Adrenal gland (tissue), 9 donors: ENCODE measurements at regions not wholly inside any gene's neighbourhood (a gene's known extent, or its start where the extent isn't known, plus 50 kb on each side); places are given as distances from the start of the nearest gene placed in this dataset.

Experiments
- DNase-seq, 7 donors: peaks; one replicate each; pipeline ENCODE4 v3.0.0-alpha.2; 2019 to 2020
- H3K27ac ChIP-seq, 5 donors: fragments of 200-600 bp; sonication (generic) in 4 of 5; 1 replicate in 3 of 5; 2 replicates in 2 of 5; pipeline versions ENCODE4 v1.5.1 to v1.8.0; 2016 to 2020; ENCODE audit warnings: mild to moderate bottlenecking in 1 of 5
- H3K27me3 ChIP-seq: fragments of 200-600 bp; 2 replicates; pipeline ENCODE4 v1.8.0; 2021
- H3K36me3 ChIP-seq, 2 donors: fragments of 200-600 bp; replicated peaks in 1 of 2; 1 replicate in 1 of 2; 2 replicates in 1 of 2; pipeline versions ENCODE4 v1.5.1 to v1.8.0; 2018 to 2022
- H3K4me1 ChIP-seq, 2 donors: fragments of 200-600 bp; replicated peaks in 1 of 2; 1 replicate in 1 of 2; 2 replicates in 1 of 2; pipeline versions ENCODE4 v1.5.1 to v1.8.0; 2018 to 2021
- H3K4me3 ChIP-seq, 4 donors: fragments of 200-600 bp; sonication (generic) in 3 of 4; one replicate each; pipeline ENCODE4 v1.5.1; 2016 to 2018
- H3K9me3 ChIP-seq, 3 donors: fragments of 200-600 bp; sonication (generic) in 1 of 3; replicated peaks in 1 of 3; 1 replicate in 2 of 3; 2 replicates in 1 of 3; pipeline versions ENCODE4 v1.5.1 to v1.8.0; 2016 to 2021
- POLR2A ChIP-seq, 2 donors: fragments of 450-650 bp; IDR thresholded peaks; one replicate each; pipeline ENCODE4 v1.6.1; 2017; ENCODE audit warnings: antibody characterized with exemption in 2 of 2, mild to moderate bottlenecking in 2 of 2, moderate library complexity in 1 of 2
- WGBS, 4 donors: extraction: QIAGEN DNeasy Blood & Tissue Kit in 2 of 4; methylation state at CpG; one replicate each; pipeline versions ENCODE4 v1.1.5 to v1.1.7; 2013 to 2017; 5-methylcytosine and 5-hydroxymethylcytosine counted together
- intact Hi-C, 2 donors: fragments of 100-400 bp; cut with DNase I; formaldehyde crosslinking; loops; one replicate each; pipeline versions ENCODE4 v1.14.1 to v1.15.0; 2022 to 2023
- TF ChIP-seq, protein P1 (sequence below), 6 experiments: fragments of 450-650 bp in 4 of 6; fragments of 200-600 bp in 2 of 6; sonication (generic) in 1 of 6; IDR thresholded peaks; 1 replicate in 5 of 6; 2 replicates in 1 of 6; pipeline versions ENCODE4 v1.5.1 to v1.8.0; 2016 to 2021; ENCODE audit warnings: antibody characterized with exemption in 6 of 6, mild to moderate bottlenecking in 2 of 6, moderate library complexity in 1 of 6
- donor health status: healthy with polysubstance abuse.
- donor health status: Bipolar disorder and iron deficiency.
- donor health status: DM: yes; HTN: yes; CAD: no.
- donor health status: DM: no; HTN: no; CAD: no.
- donor health status: DM: no; HTN: no; CAD: no.

GRCh38 chr20:60930023-60930790 is 321.9 kb upstream of the CDH4 start:
- WGBS, 4 donors = 65 to 70% (median 68%) methylated on average over 15 of the region's 15 CpGs
- no peaks in the 10 kb centered on the region for H3K9me3 ChIP-seq
- intact Hi-C loops = no loop called here

GRCh38 chr20:60931696-60932095 is 320.4 kb upstream of the CDH4 start:
- Histone ChIP-seq H3K9me3 (no peaks in the 10 kb centered on the region), H3K4me1 (no peaks in the 10 kb centered on the region), H3K27ac (no peak overlapping the region), H3K4me3 (no peak overlapping the region), H3K36me3 (no peaks in the 10 kb centered on the region), H3K27me3 (no peaks in the 10 kb centered on the region)
- no peak for TF ChIP-seq POLR2A (IDR thresholded peaks at IDR 0.05)
- TF ChIP-seq, protein P1, sequence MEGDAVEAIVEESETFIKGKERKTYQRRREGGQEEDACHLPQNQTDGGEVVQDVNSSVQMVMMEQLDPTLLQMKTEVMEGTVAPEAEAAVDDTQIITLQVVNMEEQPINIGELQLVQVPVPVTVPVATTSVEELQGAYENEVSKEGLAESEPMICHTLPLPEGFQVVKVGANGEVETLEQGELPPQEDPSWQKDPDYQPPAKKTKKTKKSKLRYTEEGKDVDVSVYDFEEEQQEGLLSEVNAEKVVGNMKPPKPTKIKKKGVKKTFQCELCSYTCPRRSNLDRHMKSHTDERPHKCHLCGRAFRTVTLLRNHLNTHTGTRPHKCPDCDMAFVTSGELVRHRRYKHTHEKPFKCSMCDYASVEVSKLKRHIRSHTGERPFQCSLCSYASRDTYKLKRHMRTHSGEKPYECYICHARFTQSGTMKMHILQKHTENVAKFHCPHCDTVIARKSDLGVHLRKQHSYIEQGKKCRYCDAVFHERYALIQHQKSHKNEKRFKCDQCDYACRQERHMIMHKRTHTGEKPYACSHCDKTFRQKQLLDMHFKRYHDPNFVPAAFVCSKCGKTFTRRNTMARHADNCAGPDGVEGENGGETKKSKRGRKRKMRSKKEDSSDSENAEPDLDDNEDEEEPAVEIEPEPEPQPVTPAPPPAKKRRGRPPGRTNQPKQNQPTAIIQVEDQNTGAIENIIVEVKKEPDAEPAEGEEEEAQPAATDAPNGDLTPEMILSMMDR (IDR thresholded peaks at IDR 0.05) = no peak
- WGBS, 4 donors = 23 to 37% (median 27%) methylated on average over 4 of the region's 4 CpGs
- DNase-seq = no peak
- intact Hi-C loops = no loop called here

More at GRCh38 chr20:60930023-60930790, 321.9 kb upstream of the CDH4 start:
- no peaks in the 10 kb centered on the region for H3K27me3 ChIP-seq
- no peaks in the 10 kb centered on the region for H3K36me3 ChIP-seq
- TF ChIP-seq, protein P1 (IDR thresholded peaks at IDR 0.05) = no peak
- no peak for TF ChIP-seq POLR2A (IDR thresholded peaks at IDR 0.05)
- no peak for DNase-seq
- no peak overlapping the region for H3K4me3 ChIP-seq
- no peak overlapping the region for H3K27ac ChIP-seq
- H3K4me1 ChIP-seq = no peaks in the 10 kb centered on the region

DNA sequence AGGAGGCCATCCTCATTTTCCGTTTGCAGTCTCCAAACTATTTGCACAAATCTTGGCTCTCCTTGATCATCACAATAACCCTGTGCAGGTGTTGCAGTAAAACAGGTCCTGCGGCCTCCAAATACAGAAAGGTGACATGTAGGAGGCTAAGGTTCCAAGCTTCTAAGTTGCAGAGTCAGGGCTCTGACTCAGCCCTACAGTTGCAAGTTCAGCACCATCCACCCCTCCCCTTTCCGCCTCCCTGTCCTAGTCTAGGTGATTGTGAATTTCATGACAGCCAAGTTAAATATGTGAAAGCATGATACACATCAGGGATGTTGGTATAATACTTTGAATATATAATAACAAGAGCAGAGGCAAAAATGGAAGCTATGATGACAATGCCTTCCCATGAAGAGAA is 317.3 kb upstream of the CDH4 start:
- intact Hi-C loops = no loop called here
- no peak for TF ChIP-seq POLR2A (IDR thresholded peaks at IDR 0.05)
- TF ChIP-seq, protein P1 (IDR thresholded peaks at IDR 0.05) = no peak
- Histone ChIP-seq H3K27ac (no peak overlapping the region), H3K4me3 (no peak overlapping the region), H3K9me3 (no peaks in the 10 kb centered on the region), H3K36me3 (no peaks in the 10 kb centered on the region), H3K4me1 (no peaks in the 10 kb centered on the region), H3K27me3 (no peaks in the 10 kb centered on the region)
- no peak for DNase-seq
- WGBS, 4 donors = 60 to 79% (median 75%) methylated on average over 3 of the region's 3 CpGs

DNA sequence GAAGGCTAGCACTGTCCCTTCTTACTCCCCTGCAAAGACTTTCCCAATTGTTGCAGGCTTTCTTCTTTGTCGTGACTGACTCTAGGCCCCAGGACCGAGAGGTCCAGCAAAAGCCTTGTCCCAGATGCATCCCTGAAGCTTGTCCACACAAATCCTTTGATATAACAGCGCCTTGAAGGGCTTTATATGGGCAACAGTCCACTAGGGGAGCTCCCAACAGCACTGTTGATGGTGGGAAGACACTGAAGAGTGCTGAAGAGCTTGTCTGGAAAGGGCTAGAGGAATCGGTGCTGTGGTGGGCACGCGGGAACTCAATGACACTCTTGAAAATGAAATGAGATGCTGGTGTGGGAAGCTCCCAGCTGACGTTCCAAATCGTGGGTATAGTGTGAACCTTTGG is 316.1 kb upstream of the CDH4 start:
- Histone ChIP-seq H3K9me3 (no peaks in the 10 kb centered on the region), H3K36me3 (no peaks in the 10 kb centered on the region), H3K27me3 (no peaks in the 10 kb centered on the region), H3K4me1 (no peaks in the 10 kb centered on the region), H3K4me3 (no peak overlapping the region), H3K27ac (no peak overlapping the region)
- intact Hi-C loops = no loop called here
- DNase-seq = no peak
- TF ChIP-seq POLR2A (IDR thresholded peaks at IDR 0.05) = no peak
- TF ChIP-seq, protein P1 (IDR thresholded peaks at IDR 0.05) = no peak
- 65 to 78% (median 75%) methylated on average over 5 to 8 of the region's 8 CpGs for WGBS, 4 donors
